ENCODE measurements at regions not wholly inside any gene's neighbourhood (a gene's known extent, or its start where the extent isn't known, plus 50 kb on each side); places are given as distances from the start of the nearest gene placed in this dataset.

GRCh38 chr6:6993503-6994237, 114.1 kb upstream of the RREB1 start:
- ChIA-PET POLR2A (interaction anchor here (0.6 to 1.4 kb wide), 5 partner anchors 14 to 1778 kb away, joined by 3 to 6 read pairs (median 3); no protein-coding TSS in a partner anchor), CTCF (interaction anchor here (0.7 kb wide), 2 partner anchors 574 to 751 kb away, joined by 3 read pairs; no protein-coding TSS in a partner anchor)
- no peak for DNase-seq (ENCODE audit: unreplicated experiment)
- no peak overlapping the region for H3K4me3 Mint-ChIP-seq (ENCODE audit: unreplicated experiment)
- intact Hi-C loops (cut with micrococcal nuclease) = no loop called here
- no peaks in the 10 kb centered on the region for H3K9me3 Mint-ChIP-seq (ENCODE audit: unreplicated experiment)
- no peak overlapping the region for H3K27ac Mint-ChIP-seq (ENCODE audit: low read depth, unreplicated experiment)
- no peaks in the 10 kb centered on the region for H3K27me3 Mint-ChIP-seq (ENCODE audit: insufficient read depth, unreplicated experiment)
- H3K4me1 Mint-ChIP-seq (ENCODE audit: insufficient read depth, unreplicated experiment) = peaks cover 8% of the 10 kb centered on the region
- no TSS peak for BruUV-seq (replicated peaks)
- TF ChIP-seq, protein P1, sequence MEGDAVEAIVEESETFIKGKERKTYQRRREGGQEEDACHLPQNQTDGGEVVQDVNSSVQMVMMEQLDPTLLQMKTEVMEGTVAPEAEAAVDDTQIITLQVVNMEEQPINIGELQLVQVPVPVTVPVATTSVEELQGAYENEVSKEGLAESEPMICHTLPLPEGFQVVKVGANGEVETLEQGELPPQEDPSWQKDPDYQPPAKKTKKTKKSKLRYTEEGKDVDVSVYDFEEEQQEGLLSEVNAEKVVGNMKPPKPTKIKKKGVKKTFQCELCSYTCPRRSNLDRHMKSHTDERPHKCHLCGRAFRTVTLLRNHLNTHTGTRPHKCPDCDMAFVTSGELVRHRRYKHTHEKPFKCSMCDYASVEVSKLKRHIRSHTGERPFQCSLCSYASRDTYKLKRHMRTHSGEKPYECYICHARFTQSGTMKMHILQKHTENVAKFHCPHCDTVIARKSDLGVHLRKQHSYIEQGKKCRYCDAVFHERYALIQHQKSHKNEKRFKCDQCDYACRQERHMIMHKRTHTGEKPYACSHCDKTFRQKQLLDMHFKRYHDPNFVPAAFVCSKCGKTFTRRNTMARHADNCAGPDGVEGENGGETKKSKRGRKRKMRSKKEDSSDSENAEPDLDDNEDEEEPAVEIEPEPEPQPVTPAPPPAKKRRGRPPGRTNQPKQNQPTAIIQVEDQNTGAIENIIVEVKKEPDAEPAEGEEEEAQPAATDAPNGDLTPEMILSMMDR (IDR thresholded peaks at IDR 0.05; ENCODE audit: unreplicated experiment) = no peak
- peaks cover 6% of the 10 kb centered on the region for H3K36me3 Mint-ChIP-seq (ENCODE audit: insufficient read depth, unreplicated experiment)

DNA sequence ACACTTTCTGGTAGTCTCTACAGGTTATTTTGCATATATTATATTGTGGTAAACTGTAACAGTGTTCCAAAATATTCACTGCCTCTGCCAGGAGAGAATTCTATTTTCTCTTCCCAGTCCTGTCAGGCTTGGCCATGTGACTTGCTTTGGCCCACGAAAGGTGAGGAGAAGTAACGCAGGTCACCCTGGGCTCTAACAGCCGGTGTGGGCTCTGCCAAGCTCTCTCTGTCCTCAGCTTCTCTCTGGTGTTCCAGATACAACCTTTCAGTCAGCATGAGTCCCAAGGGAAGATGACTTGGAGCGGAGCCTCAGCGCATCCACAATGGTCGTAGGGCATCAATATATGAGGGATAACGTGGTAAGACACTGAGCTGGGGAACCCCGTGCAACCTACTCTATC, 113.0 kb upstream of the RREB1 start:
- ChIA-PET POLR2A (interaction anchor here (0.6 to 1.4 kb wide), 5 partner anchors 53 to 625 kb away, joined by 3 to 4 read pairs (median 3); no protein-coding TSS in a partner anchor), CTCF (interaction anchor here (0.5 to 0.6 kb wide), 2 partner anchors 13 to 571 kb away, joined by 3 read pairs; no protein-coding TSS in a partner anchor)
- no peak overlapping the region for H3K27ac Mint-ChIP-seq (ENCODE audit: low read depth, unreplicated experiment)
- intact Hi-C loops (cut with micrococcal nuclease) = no loop called here
- no peak for DNase-seq (ENCODE audit: unreplicated experiment)
- BruUV-seq (replicated peaks) = no TSS peak
- no peaks in the 10 kb centered on the region for H3K27me3 Mint-ChIP-seq (ENCODE audit: insufficient read depth, unreplicated experiment)
- H3K4me3 Mint-ChIP-seq (ENCODE audit: unreplicated experiment) = no peak overlapping the region
- TF ChIP-seq, protein P1 (IDR thresholded peaks at IDR 0.05; ENCODE audit: unreplicated experiment) = no peak
- H3K4me1 Mint-ChIP-seq (ENCODE audit: insufficient read depth, unreplicated experiment) = peaks cover 8% of the 10 kb centered on the region
- H3K9me3 Mint-ChIP-seq (ENCODE audit: unreplicated experiment) = no peaks in the 10 kb centered on the region
- no peaks in the 10 kb centered on the region for H3K36me3 Mint-ChIP-seq (ENCODE audit: insufficient read depth, unreplicated experiment)

- Mint-ChIP-seq H3K27ac (ENCODE audit: low read depth, unreplicated experiment) (no peak overlapping the region), H3K27me3 (ENCODE audit: insufficient read depth, unreplicated experiment) (no peaks in the 10 kb centered on the region), H3K36me3 (ENCODE audit: insufficient read depth, unreplicated experiment) (no peaks in the 10 kb centered on the region), H3K9me3 (ENCODE audit: unreplicated experiment) (no peaks in the 10 kb centered on the region), H3K4me1 (ENCODE audit: insufficient read depth, unreplicated experiment) (peaks cover 8% of the 10 kb centered on the region), H3K4me3 (ENCODE audit: unreplicated experiment) (no peak overlapping the region)
- BruUV-seq (replicated peaks) = no TSS peak
- ChIA-PET POLR2A (interaction anchor here (0.9 to 1.3 kb wide), 3 partner anchors 53 to 159 kb away, joined by 3 to 4 read pairs (median 3); no protein-coding TSS in a partner anchor), CTCF (no interaction called here)
- TF ChIP-seq, protein P1 (IDR thresholded peaks at IDR 0.05; ENCODE audit: unreplicated experiment) = no peak
- intact Hi-C loops (cut with micrococcal nuclease) = no loop called here
- no peak for DNase-seq (ENCODE audit: unreplicated experiment)
These were observed 112.4 kb upstream of the RREB1 start for GRCh38 chr6:6995328-6995727.

DNA sequence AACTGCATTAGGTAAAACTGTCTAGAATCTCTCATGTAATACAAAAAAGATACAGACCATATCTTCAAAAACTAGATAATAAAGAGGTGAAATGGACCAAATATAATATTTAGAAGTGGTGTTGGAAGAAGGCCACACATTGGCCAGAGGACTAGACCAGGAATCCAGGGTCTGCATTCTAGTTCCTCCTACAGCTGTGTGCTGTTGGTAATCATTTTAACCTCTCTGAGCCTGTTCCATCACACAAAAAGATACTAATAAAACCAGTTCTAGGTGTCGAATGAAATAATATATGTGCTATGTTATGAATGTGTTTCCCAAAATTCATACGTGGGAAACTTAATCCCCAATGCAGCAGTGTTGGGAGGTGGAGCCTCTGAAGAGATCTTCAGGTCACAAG, 111.6 kb upstream of the RREB1 start:
- Mint-ChIP-seq H3K9me3 (ENCODE audit: unreplicated experiment) (no peaks in the 10 kb centered on the region), H3K36me3 (ENCODE audit: insufficient read depth, unreplicated experiment) (no peaks in the 10 kb centered on the region), H3K4me3 (ENCODE audit: unreplicated experiment) (no peak overlapping the region), H3K27me3 (ENCODE audit: insufficient read depth, unreplicated experiment) (no peaks in the 10 kb centered on the region), H3K27ac (ENCODE audit: low read depth, unreplicated experiment) (no peak overlapping the region), H3K4me1 (ENCODE audit: insufficient read depth, unreplicated experiment) (peaks cover 8% of the 10 kb centered on the region)
- BruUV-seq (replicated peaks) = no TSS peak
- DNase-seq (ENCODE audit: unreplicated experiment) = no peak
- POLR2A ChIA-PET = interaction anchor here (1.2 to 1.3 kb wide), 2 partner anchors 52 to 63 kb away, joined by 3 to 4 read pairs; no protein-coding TSS in a partner anchor
- intact Hi-C loops (cut with micrococcal nuclease) = no loop called here
- TF ChIP-seq, protein P1 (IDR thresholded peaks at IDR 0.05; ENCODE audit: unreplicated experiment) = no peak
- CTCF ChIA-PET = no interaction called here

Data from MCF 10A (cell line).